Hepatocyte (in vitro differentiated cells): ENCODE measurements at regions not wholly inside any gene's neighbourhood (a gene's known extent, or its start where the extent isn't known, plus 50 kb on each side); places are given as distances from the start of the nearest gene placed in this dataset.

Experiments
- DNase-seq: peaks from one replicate; pipeline ENCODE4 v3.0.0-alpha.2; 2016; ENCODE audit warnings: low spot score
- H2AFZ ChIP-seq: fragments of 200-600 bp; sonication (generic); 2 replicates; pipeline ENCODE4 v1.6.0; 2016; ENCODE audit warnings: antibody characterized with exemption, mild to moderate bottlenecking
- H3K27ac ChIP-seq: fragments of 200-600 bp; sonication (generic); 2 replicates; pipeline ENCODE4 v1.5.1; 2016; ENCODE audit warnings: mild to moderate bottlenecking
- H3K27me3 ChIP-seq: fragments of 200-600 bp; sonication (generic); 2 replicates; pipeline ENCODE4 v1.6.1; 2016
- H3K36me3 ChIP-seq: fragments of 200-600 bp; sonication (generic); replicated peaks from 2 replicates; pipeline ENCODE4 v1.5.1; 2016; ENCODE audit warnings: low read depth; ENCODE audit not compliant: insufficient read depth
- H3K4me1 ChIP-seq: fragments of 200-600 bp; sonication (generic); 2 replicates; pipeline ENCODE4 v1.5.1; 2016; ENCODE audit warnings: mild to moderate bottlenecking, moderate library complexity; ENCODE audit not compliant: insufficient read depth
- H3K4me2 ChIP-seq: fragments of 200-600 bp; sonication (generic); 2 replicates; pipeline ENCODE4 v1.6.0; 2016
- H3K4me3 ChIP-seq: fragments of 200-600 bp; sonication (generic); 2 replicates; pipeline ENCODE4 v1.5.1; 2016; ENCODE audit warnings: mild to moderate bottlenecking
- H3K79me2 ChIP-seq: fragments of 200-600 bp; sonication (generic); 2 replicates; pipeline ENCODE4 v1.6.0; 2017; ENCODE audit warnings: mild to moderate bottlenecking
- H3K9me2 ChIP-seq: fragments of 200-600 bp; sonication (generic); replicated peaks from 2 replicates; pipeline ENCODE4 v1.6.0; 2017; ENCODE audit warnings: mild to moderate bottlenecking; ENCODE audit not compliant: insufficient read depth
- H3K9me3 ChIP-seq: fragments of 200-600 bp; sonication (generic); 2 replicates; pipeline ENCODE4 v1.5.1; 2016; ENCODE audit warnings: low read depth, mild to moderate bottlenecking
- H4K20me1 ChIP-seq: fragments of 200-600 bp; sonication (generic); 2 replicates; pipeline ENCODE4 v1.6.0; 2016; ENCODE audit warnings: mild to moderate bottlenecking; ENCODE audit not compliant: insufficient read depth, poor library complexity, severe bottlenecking
- EZH2 ChIP-seq: fragments of 200-600 bp; sonication (generic); IDR thresholded peaks from 2 replicates; pipeline ENCODE4 v1.6.1; 2016; ENCODE audit warnings: antibody characterized with exemption, mild to moderate bottlenecking, borderline replicate concordance
- EZH2phosphoT487 ChIP-seq: fragments of 200-600 bp; sonication (generic); IDR thresholded peaks from one replicate; pipeline ENCODE4 v1.6.1; 2018; ENCODE audit warnings: antibody characterized with exemption, mild to moderate bottlenecking, low read depth, moderate library complexity; ENCODE audit not compliant: unreplicated experiment, severe bottlenecking
- WGBS: methylation state at CpG from one replicate; pipeline ENCODE4 v1.1.6; 2016; ENCODE audit warnings: low lambda C conversion rate; ENCODE audit errors: missing lambda C conversion rate; 5-methylcytosine and 5-hydroxymethylcytosine counted together
- TF ChIP-seq, protein P1 (sequence below): fragments of 200-600 bp; sonication (generic); IDR thresholded peaks from 2 replicates; pipeline ENCODE4 v1.5.1; 2016; ENCODE audit warnings: antibody characterized with exemption, mild to moderate bottlenecking; ENCODE audit not compliant: poor library complexity

DNA sequence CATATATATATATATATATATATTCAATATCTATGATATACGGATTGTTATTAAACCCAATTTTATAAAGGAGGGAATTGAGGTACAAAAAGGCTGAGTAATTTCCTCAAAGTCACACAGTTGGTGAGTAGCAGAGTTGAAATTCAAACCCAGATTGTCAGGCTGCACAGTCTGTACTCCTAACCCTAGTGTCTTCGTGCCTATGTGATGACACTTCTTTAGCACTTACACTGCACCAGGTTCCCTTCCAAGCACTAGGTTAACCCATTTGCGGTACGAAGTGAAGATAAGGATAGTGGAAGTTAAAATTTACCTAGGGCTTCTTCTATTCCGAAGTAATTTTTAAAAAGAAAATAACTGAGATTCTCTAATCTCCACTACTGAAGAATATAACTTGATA, 125.1 kb upstream of the TSPAN8 start:
- Histone ChIP-seq H3K36me3 (no peaks in the 10 kb centered on the region), H3K27ac (no peak overlapping the region), H3K4me1 (no peaks in the 10 kb centered on the region), H3K4me3 (no peak overlapping the region), H4K20me1 (no peaks in the 10 kb centered on the region), H3K9me3 (no peaks in the 10 kb centered on the region), H3K9me2 (no peaks in the 10 kb centered on the region), H3K4me2 (no peak overlapping the region), H2AFZ (no peak overlapping the region), H3K79me2 (no peaks in the 10 kb centered on the region), H3K27me3 (no peaks in the 10 kb centered on the region)
- TF ChIP-seq EZH2: no peak
- TF ChIP-seq, protein P1, sequence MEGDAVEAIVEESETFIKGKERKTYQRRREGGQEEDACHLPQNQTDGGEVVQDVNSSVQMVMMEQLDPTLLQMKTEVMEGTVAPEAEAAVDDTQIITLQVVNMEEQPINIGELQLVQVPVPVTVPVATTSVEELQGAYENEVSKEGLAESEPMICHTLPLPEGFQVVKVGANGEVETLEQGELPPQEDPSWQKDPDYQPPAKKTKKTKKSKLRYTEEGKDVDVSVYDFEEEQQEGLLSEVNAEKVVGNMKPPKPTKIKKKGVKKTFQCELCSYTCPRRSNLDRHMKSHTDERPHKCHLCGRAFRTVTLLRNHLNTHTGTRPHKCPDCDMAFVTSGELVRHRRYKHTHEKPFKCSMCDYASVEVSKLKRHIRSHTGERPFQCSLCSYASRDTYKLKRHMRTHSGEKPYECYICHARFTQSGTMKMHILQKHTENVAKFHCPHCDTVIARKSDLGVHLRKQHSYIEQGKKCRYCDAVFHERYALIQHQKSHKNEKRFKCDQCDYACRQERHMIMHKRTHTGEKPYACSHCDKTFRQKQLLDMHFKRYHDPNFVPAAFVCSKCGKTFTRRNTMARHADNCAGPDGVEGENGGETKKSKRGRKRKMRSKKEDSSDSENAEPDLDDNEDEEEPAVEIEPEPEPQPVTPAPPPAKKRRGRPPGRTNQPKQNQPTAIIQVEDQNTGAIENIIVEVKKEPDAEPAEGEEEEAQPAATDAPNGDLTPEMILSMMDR: no peak
- no peak for TF ChIP-seq EZH2phosphoT487
- DNase-seq: no peak
- WGBS: 80% methylated on average over 5 of the region's 5 CpGs

DNA sequence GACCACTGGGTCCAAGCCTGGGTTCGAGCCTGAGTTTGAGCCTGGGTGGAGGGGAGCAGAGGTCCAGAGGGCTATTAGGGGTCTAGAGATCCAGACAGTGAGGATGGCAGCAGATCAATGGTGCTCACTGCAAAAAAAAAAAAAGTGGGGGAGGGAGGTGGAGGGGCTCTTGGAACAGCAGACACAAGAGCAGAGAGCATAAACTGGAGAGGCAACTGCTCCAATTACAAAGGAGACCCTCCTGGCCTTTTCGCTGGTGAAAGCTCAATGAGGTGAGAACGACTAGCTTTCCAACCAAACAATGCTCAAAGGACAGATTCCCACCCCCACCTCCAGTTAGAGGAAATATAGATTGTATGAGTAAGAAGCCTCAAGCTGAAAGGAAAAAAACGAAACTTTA, 124.2 kb upstream of the TSPAN8 start:
- Histone ChIP-seq H3K4me3 (no peak overlapping the region), H3K27ac (no peak overlapping the region), H3K79me2 (no peaks in the 10 kb centered on the region), H4K20me1 (no peaks in the 10 kb centered on the region), H3K4me1 (no peaks in the 10 kb centered on the region), H3K9me2 (no peaks in the 10 kb centered on the region), H3K9me3 (no peaks in the 10 kb centered on the region), H2AFZ (no peak overlapping the region), H3K4me2 (no peak overlapping the region), H3K27me3 (no peaks in the 10 kb centered on the region), H3K36me3 (no peaks in the 10 kb centered on the region)
- WGBS: 60% methylated on average over 4 of the region's 4 CpGs
- DNase-seq: no peak
- TF ChIP-seq EZH2 (no peak), EZH2phosphoT487 (no peak)
- TF ChIP-seq, protein P1: no peak

GRCh38 chr12:71281425-71281824, 123.6 kb upstream of the TSPAN8 start:
- TF ChIP-seq, protein P1: no peak
- no peak for TF ChIP-seq EZH2
- TF ChIP-seq EZH2phosphoT487: no peak
- no peak overlapping the region for H2AFZ ChIP-seq

DNA sequence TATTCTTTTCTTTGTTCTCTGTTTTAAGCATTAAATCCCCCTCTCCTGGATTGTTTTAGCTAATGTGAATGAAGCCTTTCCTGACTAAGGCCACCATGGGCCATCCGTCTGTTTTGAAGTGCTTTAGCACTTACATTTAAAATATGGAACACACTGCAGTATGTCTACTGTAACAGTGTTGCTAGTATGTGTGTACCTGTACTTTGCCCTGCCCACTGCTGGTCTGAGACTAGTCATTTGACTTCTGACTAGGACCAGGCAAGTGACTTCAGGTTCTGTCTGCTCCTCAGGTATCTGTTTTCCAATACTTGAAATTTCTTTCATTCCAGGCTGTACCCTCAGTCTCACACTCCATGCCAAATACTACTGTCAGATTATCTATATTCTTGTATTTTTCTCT, 120.1 kb upstream of the TSPAN8 start:
- H3K4me3 ChIP-seq: no peak overlapping the region
- no peaks in the 10 kb centered on the region for H3K27me3 ChIP-seq
- H3K4me2 ChIP-seq: no peak overlapping the region
- TF ChIP-seq EZH2phosphoT487 (no peak), EZH2 (no peak)
- TF ChIP-seq, protein P1: no peak
- H3K27ac ChIP-seq: no peak overlapping the region
- no peaks in the 10 kb centered on the region for H4K20me1 ChIP-seq
- H2AFZ ChIP-seq: peak overlapping the region; percentile 22
- H3K9me2 ChIP-seq: no peaks in the 10 kb centered on the region
- no peaks in the 10 kb centered on the region for H3K9me3 ChIP-seq
- peak; percentile 15 for DNase-seq
- H3K79me2 ChIP-seq: no peaks in the 10 kb centered on the region
- no peaks in the 10 kb centered on the region for H3K36me3 ChIP-seq
- H3K4me1 ChIP-seq: no peaks in the 10 kb centered on the region
- 83% methylated on average over 1 of the region's 1 CpG for WGBS

More at GRCh38 chr12:71281425-71281824, 123.6 kb upstream of the TSPAN8 start:
- Histone ChIP-seq H3K4me3 (no peak overlapping the region), H4K20me1 (no peaks in the 10 kb centered on the region), H3K79me2 (no peaks in the 10 kb centered on the region), H3K36me3 (no peaks in the 10 kb centered on the region), H3K9me2 (no peaks in the 10 kb centered on the region), H3K4me1 (no peaks in the 10 kb centered on the region), H3K9me3 (no peaks in the 10 kb centered on the region), H3K4me2 (no peak overlapping the region), H3K27me3 (no peaks in the 10 kb centered on the region), H3K27ac (no peak overlapping the region)
- no peak for DNase-seq
- WGBS: 86% methylated on average over 2 of the region's 2 CpGs
